H9 (cell line): ENCODE measurements at regions not wholly inside any gene's neighbourhood (a gene's known extent, or its start where the extent isn't known, plus 50 kb on each side); places are given as distances from the start of the nearest gene placed in this dataset.
"Not testable (repeated sequence)": the region's sequence is repeated elsewhere in the genome, so short reads cannot be mapped to it uniquely, and the experiment has no call there.

Source experiments
- DNase-seq: peaks from one replicate; pipeline ENCODE4 v3.0.0-alpha.2; 2017
- H2AFZ ChIP-seq: one replicate; pipeline ENCODE4 v1.6.1; 2013; ENCODE audit warnings: mild to moderate bottlenecking, low read length, control low read depth, moderate library complexity
- H2AK5ac ChIP-seq: 2 replicates; pipeline ENCODE4 v1.6.1; 2013; ENCODE audit warnings: low read length, control low read depth, mixed read lengths; ENCODE audit not compliant: insufficient read length
- H2BK120ac ChIP-seq: one replicate; pipeline ENCODE4 v1.6.1; 2013; ENCODE audit warnings: low read depth, mild to moderate bottlenecking, low read length, control low read depth, inconsistent platforms; ENCODE audit not compliant: poor library complexity, severe bottlenecking
- H2BK12ac ChIP-seq: 2 replicates; pipeline ENCODE4 v1.6.1; 2013; ENCODE audit warnings: low read length, control low read depth, mixed read lengths, low read depth; ENCODE audit not compliant: insufficient read length
- H2BK15ac ChIP-seq: 2 replicates; pipeline ENCODE4 v1.6.1; 2013; ENCODE audit warnings: low read depth, low read length, control low read depth
- H2BK20ac ChIP-seq: one replicate; pipeline ENCODE4 v1.6.1; 2013; ENCODE audit warnings: low read depth, mild to moderate bottlenecking, low read length, control low read depth, inconsistent platforms; ENCODE audit not compliant: poor library complexity, severe bottlenecking
- H2BK5ac ChIP-seq: 2 replicates; pipeline ENCODE4 v1.6.1; 2013; ENCODE audit warnings: low read length, control low read depth, mixed read lengths; ENCODE audit not compliant: insufficient read length
- H3K14ac ChIP-seq: 2 replicates; pipeline ENCODE4 v1.6.1; 2013; ENCODE audit warnings: low read length, control low read depth; ENCODE audit not compliant: insufficient read depth
- H3K18ac ChIP-seq: 2 replicates; pipeline ENCODE4 v1.6.1; 2013; ENCODE audit warnings: low read depth, mild to moderate bottlenecking, mixed read lengths, low read length, control low read depth; ENCODE audit not compliant: insufficient read length
- H3K23ac ChIP-seq: 2 replicates; pipeline ENCODE4 v1.6.1; 2013; ENCODE audit warnings: low read length, control low read depth, mixed read lengths, low read depth; ENCODE audit not compliant: insufficient read length
- H3K23me2 ChIP-seq: 2 replicates; pipeline ENCODE4 v1.6.1; 2013; ENCODE audit warnings: low read depth, mild to moderate bottlenecking, mixed read lengths, low read length, control low read depth; ENCODE audit not compliant: insufficient read length, poor library complexity, severe bottlenecking
- H3K27ac ChIP-seq: 2 replicates; pipeline ENCODE4 v1.5.1; 2013; ENCODE audit warnings: low read length, control low read depth, mixed read lengths, low read depth; ENCODE audit not compliant: insufficient read length
- H3K27me3 ChIP-seq: 2 replicates; pipeline ENCODE4 v1.6.1; 2013; ENCODE audit warnings: low read length, control low read depth, inconsistent platforms; ENCODE audit not compliant: insufficient read depth
- H3K4ac ChIP-seq: 2 replicates; pipeline ENCODE4 v1.6.1; 2013; ENCODE audit warnings: low read depth, mild to moderate bottlenecking, control low read depth, inconsistent platforms, low read length, moderate library complexity
- H3K4me1 ChIP-seq: 2 replicates; pipeline ENCODE4 v1.6.1; 2013; ENCODE audit warnings: low read length, control low read depth, inconsistent platforms; ENCODE audit not compliant: insufficient read depth
- H3K4me2 ChIP-seq: 2 replicates; pipeline ENCODE4 v1.6.1; 2013; ENCODE audit warnings: low read length, control low read depth, mixed read lengths; ENCODE audit not compliant: insufficient read length, insufficient read depth
- H3K56ac ChIP-seq: 2 replicates; pipeline ENCODE4 v1.6.1; 2013; ENCODE audit warnings: low read depth, mild to moderate bottlenecking, mixed read lengths, low read length, control low read depth; ENCODE audit not compliant: insufficient read length
- H3K79me1 ChIP-seq: 2 replicates; pipeline ENCODE4 v1.6.1; 2013; ENCODE audit warnings: low read depth, mild to moderate bottlenecking, moderate library complexity, low read length, control low read depth, inconsistent platforms; ENCODE audit not compliant: insufficient read depth, poor library complexity, severe bottlenecking
- H3K79me2 ChIP-seq: 2 replicates; pipeline ENCODE4 v1.6.1; 2013; ENCODE audit warnings: low read length, control low read depth, inconsistent platforms; ENCODE audit not compliant: insufficient read depth
- H3K9ac ChIP-seq: 2 replicates; pipeline ENCODE4 v1.6.1; 2013; ENCODE audit warnings: low read length, control low read depth, mixed read lengths; ENCODE audit not compliant: insufficient read length; ENCODE audit errors: extremely low read depth
- H3K9me3 ChIP-seq: one replicate; pipeline ENCODE4 v1.6.1; 2013; ENCODE audit warnings: low read depth, low read length, inconsistent platforms; ENCODE audit not compliant: control insufficient read depth
- H3T11ph ChIP-seq: one replicate; pipeline ENCODE4 v1.6.1; 2013; ENCODE audit warnings: mild to moderate bottlenecking, low read length, control low read depth, inconsistent platforms
- H4K20me1 ChIP-seq: one replicate; pipeline ENCODE4 v1.6.1; 2013; ENCODE audit not compliant: control insufficient read depth, insufficient read length, insufficient read depth
- H4K5ac ChIP-seq: 2 replicates; pipeline ENCODE4 v1.6.1; 2013; ENCODE audit warnings: low read depth, mild to moderate bottlenecking, mixed read lengths, low read length, control low read depth; ENCODE audit not compliant: insufficient read length
- H4K8ac ChIP-seq: replicated peaks from 2 replicates; pipeline ENCODE4 v1.6.1; 2013; ENCODE audit warnings: low read length, control low read depth, mixed read lengths, low read depth; ENCODE audit not compliant: insufficient read length
- H4K91ac ChIP-seq: 2 replicates; pipeline ENCODE4 v1.6.1; 2013; ENCODE audit warnings: low read depth, mild to moderate bottlenecking, moderate library complexity, mixed read lengths, low read length, control low read depth; ENCODE audit not compliant: insufficient read length
- H3K27ac Mint-ChIP-seq, 3 experiments: 2 replicates in 2 of 3; 3 replicates in 1 of 3; pipeline ENCODE4 v1.8.0; 2020 to 2021; ENCODE audit warnings: mixed read lengths in 3 of 3, mild to moderate bottlenecking in 1 of 3, moderate library complexity in 1 of 3
- H3K27me3 Mint-ChIP-seq: 2 replicates; pipeline ENCODE4 v1.8.0; 2021; ENCODE audit warnings: low read depth, mild to moderate bottlenecking, moderate library complexity, mixed read lengths
- H3K36me3 Mint-ChIP-seq, 3 experiments: 2 replicates in 2 of 3; 3 replicates in 1 of 3; pipeline ENCODE4 v1.8.0; 2020 to 2021; ENCODE audit warnings: low read depth in 3 of 3, mixed read lengths in 3 of 3; ENCODE audit not compliant: insufficient read depth in 1 of 3
- H3K4me1 Mint-ChIP-seq, 2 experiments: 2 replicates each; pipeline ENCODE4 v1.8.0; 2020; ENCODE audit warnings: mixed read lengths in 2 of 2
- H3K4me3 Mint-ChIP-seq, 2 experiments: 2 replicates in 1 of 2; 3 replicates in 1 of 2; pipeline ENCODE4 v1.8.0; 2020 to 2021; ENCODE audit warnings: mild to moderate bottlenecking in 2 of 2, mixed read lengths in 2 of 2, moderate library complexity in 1 of 2
- H3K9me3 Mint-ChIP-seq, 2 experiments: 2 replicates in 1 of 2; 3 replicates in 1 of 2; pipeline ENCODE4 v1.8.0; 2020; ENCODE audit warnings: mild to moderate bottlenecking in 2 of 2, mixed read lengths in 2 of 2, moderate library complexity in 1 of 2
- CTCF ChIP-seq: fragments of 200-600 bp; sonication (generic); conservative IDR thresholded peaks from 3 replicates; pipeline ENCODE4 v1.8.0; 2021; ENCODE audit warnings: antibody characterized with exemption, mild to moderate bottlenecking
- WGBS: extraction: QIAGEN DNeasy Blood & Tissue Kit; methylation state at CpG from one replicate; pipeline ENCODE4 v1.1.7; 2013; ENCODE audit warnings: missing lambda C conversion rate, low lambda C conversion rate, mixed read lengths; ENCODE audit not compliant: insufficient read length; ENCODE audit errors: extremely low coverage; 5-methylcytosine and 5-hydroxymethylcytosine counted together

- Histone ChIP-seq H3K79me1 (no peaks in the 10 kb centered on the region), H2BK12ac (no peak overlapping the region), H3K4me1 (no peaks in the 10 kb centered on the region), H3T11ph (no peak overlapping the region), H3K9ac (no peak overlapping the region), H3K18ac (no peak overlapping the region), H4K91ac (no peak overlapping the region), H3K4me2 (no peak overlapping the region), H2BK15ac (no peak overlapping the region), H4K5ac (no peak overlapping the region), H3K23me2 (no peaks in the 10 kb centered on the region), H4K8ac (no peak overlapping the region), H2BK20ac (no peak overlapping the region), H2AFZ (no peak overlapping the region), H3K9me3 (no peaks in the 10 kb centered on the region), H3K27ac (no peak overlapping the region), H3K23ac (no peak overlapping the region), H4K20me1 (no peaks in the 10 kb centered on the region), H3K14ac (no peak overlapping the region), H3K27me3 (no peaks in the 10 kb centered on the region), H2BK5ac (no peak overlapping the region), H2BK120ac (no peak overlapping the region), H3K56ac (no peak overlapping the region), H3K4ac (no peak overlapping the region), H2AK5ac (no peak overlapping the region), H3K79me2 (no peaks in the 10 kb centered on the region)
- Mint-ChIP-seq H3K4me1 (no peaks in the 10 kb centered on the region), H3K27me3 (no peaks in the 10 kb centered on the region; the same call in none of the 2 replicates), H3K9me3 (no peaks in the 10 kb centered on the region), H3K4me3 (no peak overlapping the region), H3K27ac (no peak overlapping the region; a peak in 1 of 7 replicates), H3K36me3 (no peaks in the 10 kb centered on the region)
- WGBS = no CpG with 5 or more reads among the region's 1 CpG
- TF ChIP-seq CTCF = no peak
- no peak for DNase-seq
Measured at GRCh38 chr6:51203504-51203903, 384.8 kb downstream of the TFAP2B start.

- not testable (repeated sequence) for H3K14ac ChIP-seq, DNase-seq
- WGBS = no CpG with 5 or more reads among the region's 5 CpGs
Measured at GRCh38 chr6:51206686-51207085, 388.0 kb downstream of the TFAP2B start.

More at GRCh38 chr6:51206686-51207085, 388.0 kb downstream of the TFAP2B start:
- H3K4me3 Mint-ChIP-seq, H3K4me1 Mint-ChIP-seq, H3K23ac ChIP-seq, H4K20me1 ChIP-seq, H4K5ac ChIP-seq, H3K56ac ChIP-seq, H2BK15ac ChIP-seq, H3K23me2 ChIP-seq, H2AFZ ChIP-seq, H4K91ac ChIP-seq, H3K27ac ChIP-seq, H3K27ac Mint-ChIP-seq, H2BK5ac ChIP-seq, H2BK12ac ChIP-seq, H3K27me3 Mint-ChIP-seq, H3K36me3 Mint-ChIP-seq, H3K9me3 ChIP-seq, H3K9me3 Mint-ChIP-seq, H3K27me3 ChIP-seq, H3K4me1 ChIP-seq, H2AK5ac ChIP-seq, H3K18ac ChIP-seq, H2BK20ac ChIP-seq, H3K9ac ChIP-seq, H3T11ph ChIP-seq, H3K4me2 ChIP-seq, H2BK120ac ChIP-seq, H4K8ac ChIP-seq, H3K4ac ChIP-seq, H3K79me2 ChIP-seq, H3K79me1 ChIP-seq: not testable (repeated sequence)
